ENCODE measurements at regions not wholly inside any gene's neighbourhood (a gene's known extent, or its start where the extent isn't known, plus 50 kb on each side); places are given as distances from the start of the nearest gene placed in this dataset.

- TF ChIP-seq POLR2AphosphoS5 (IDR thresholded peaks at IDR 0.05; ENCODE audit: low read depth, low read length): no peak
- TF ChIP-seq, protein P1, sequence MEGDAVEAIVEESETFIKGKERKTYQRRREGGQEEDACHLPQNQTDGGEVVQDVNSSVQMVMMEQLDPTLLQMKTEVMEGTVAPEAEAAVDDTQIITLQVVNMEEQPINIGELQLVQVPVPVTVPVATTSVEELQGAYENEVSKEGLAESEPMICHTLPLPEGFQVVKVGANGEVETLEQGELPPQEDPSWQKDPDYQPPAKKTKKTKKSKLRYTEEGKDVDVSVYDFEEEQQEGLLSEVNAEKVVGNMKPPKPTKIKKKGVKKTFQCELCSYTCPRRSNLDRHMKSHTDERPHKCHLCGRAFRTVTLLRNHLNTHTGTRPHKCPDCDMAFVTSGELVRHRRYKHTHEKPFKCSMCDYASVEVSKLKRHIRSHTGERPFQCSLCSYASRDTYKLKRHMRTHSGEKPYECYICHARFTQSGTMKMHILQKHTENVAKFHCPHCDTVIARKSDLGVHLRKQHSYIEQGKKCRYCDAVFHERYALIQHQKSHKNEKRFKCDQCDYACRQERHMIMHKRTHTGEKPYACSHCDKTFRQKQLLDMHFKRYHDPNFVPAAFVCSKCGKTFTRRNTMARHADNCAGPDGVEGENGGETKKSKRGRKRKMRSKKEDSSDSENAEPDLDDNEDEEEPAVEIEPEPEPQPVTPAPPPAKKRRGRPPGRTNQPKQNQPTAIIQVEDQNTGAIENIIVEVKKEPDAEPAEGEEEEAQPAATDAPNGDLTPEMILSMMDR (IDR thresholded peaks at IDR 0.05): no peak
- no peak for TF ChIP-seq TCF7L2 (IDR thresholded peaks at IDR 0.05; ENCODE audit: low read depth, low read length)
Observed at GRCh38 chr2:207403950-207404349, 125.8 kb upstream of the CREB1 start.

Data from Panc1 (cell line).